ENCODE measurements at regions not wholly inside any gene's neighbourhood (a gene's known extent, or its start where the extent isn't known, plus 50 kb on each side); places are given as distances from the start of the nearest gene placed in this dataset.
"Not testable (repeated sequence)": the region's sequence is repeated elsewhere in the genome, so short reads cannot be mapped to it uniquely, and the experiment has no call there.

- DNase-seq (ENCODE audit: low spot score) = no peak
Measured at GRCh38 chr6:155916846-155917624, 461.4 kb upstream of the NOX3 start.

GRCh38 chr6:155915651-155916050 lies 460.0 kb upstream of the NOX3 start:
- no peak for DNase-seq (ENCODE audit: low spot score)

GRCh38 chr6:155913816-155914215 lies 458.2 kb upstream of the NOX3 start:
- DNase-seq (ENCODE audit: low spot score) = no peak

GRCh38 chr6:155909710-155910109 lies 454.1 kb upstream of the NOX3 start:
- no peak for DNase-seq (ENCODE audit: low spot score)

GRCh38 chr6:155895641-155896040 lies 440.0 kb upstream of the NOX3 start:
- DNase-seq (ENCODE audit: low spot score) = no peak

- DNase-seq (ENCODE audit: low spot score) = no peak
Measured at GRCh38 chr6:155894758-155895157, 439.1 kb upstream of the NOX3 start.

- no peak for DNase-seq (ENCODE audit: low spot score)
Measured at GRCh38 chr6:155894262-155894661, 438.6 kb upstream of the NOX3 start.

GRCh38 chr6:155890409-155890808 lies 434.8 kb upstream of the NOX3 start:
- no peak for DNase-seq (ENCODE audit: low spot score)

GRCh38 chr6:155889410-155889809 lies 433.8 kb upstream of the NOX3 start:
- no peak for DNase-seq (ENCODE audit: low spot score)

GRCh38 chr6:155887421-155887820 lies 431.8 kb upstream of the NOX3 start:
- DNase-seq (ENCODE audit: low spot score) = no peak

- DNase-seq (ENCODE audit: low spot score) = no peak
Measured at GRCh38 chr6:155883741-155884140, 428.1 kb upstream of the NOX3 start.

GRCh38 chr6:155883334-155883731 lies 427.7 kb upstream of the NOX3 start:
- no peak for DNase-seq (ENCODE audit: low spot score)

GRCh38 chr6:155882527-155883333 lies 427.1 kb upstream of the NOX3 start:
- DNase-seq (ENCODE audit: low spot score) = no peak

GRCh38 chr6:155881826-155882526 lies 426.3 kb upstream of the NOX3 start:
- DNase-seq (ENCODE audit: low spot score) = no peak

- DNase-seq (ENCODE audit: low spot score) = no peak
Measured at GRCh38 chr6:155880900-155881299, 425.3 kb upstream of the NOX3 start.

- DNase-seq (ENCODE audit: low spot score) = no peak
Measured at GRCh38 chr6:155872961-155873360, 417.3 kb upstream of the NOX3 start.

GRCh38 chr6:155867682-155868081 lies 412.0 kb upstream of the NOX3 start:
- no peak for DNase-seq (ENCODE audit: low spot score)

- not testable (repeated sequence) for DNase-seq (ENCODE audit: low spot score)
Measured at GRCh38 chr6:155866676-155867390, 411.2 kb upstream of the NOX3 start.

- no peak for DNase-seq (ENCODE audit: low spot score)
Measured at GRCh38 chr6:155861821-155862220, 406.2 kb upstream of the NOX3 start.

- DNase-seq (ENCODE audit: low spot score) = not testable (repeated sequence)
Measured at GRCh38 chr6:155858906-155859305, 403.3 kb upstream of the NOX3 start.

GRCh38 chr6:155854787-155855186 lies 399.1 kb upstream of the NOX3 start:
- DNase-seq (ENCODE audit: low spot score) = no peak

- no peak for DNase-seq (ENCODE audit: low spot score)
Measured at GRCh38 chr6:155853011-155853410, 397.4 kb upstream of the NOX3 start.

Data from NAMALWA (cell line).